ENCODE measurements at regions not wholly inside any gene's neighbourhood (a gene's known extent, or its start where the extent isn't known, plus 50 kb on each side); places are given as distances from the start of the nearest gene placed in this dataset.

GRCh38 chr2:122238006-122238559 is 482.6 kb downstream of the TSN start:
- no peaks in the 10 kb centered on the region for H4K20me1 ChIP-seq (ENCODE audit: low read depth)
- H3K9me3 Mint-ChIP-seq: peaks cover 3% of the 10 kb centered on the region
- no peaks in the 10 kb centered on the region for H3K27me3 ChIP-seq
- no peak for DNase-seq (ENCODE audit: low spot score)
- H3K79me2 ChIP-seq (ENCODE audit: low read depth): no peaks in the 10 kb centered on the region
- H3K9ac ChIP-seq: no peak overlapping the region
- no peak overlapping the region for H3K4me2 ChIP-seq
- H3F3A ChIP-seq (ENCODE audit: low read depth): no peaks in the 10 kb centered on the region
- no peaks in the 10 kb centered on the region for H3K36me3 Mint-ChIP-seq
- H2AFZ ChIP-seq (replicated peaks): no peak overlapping the region
- H3K4me3 Mint-ChIP-seq: no peak overlapping the region
- peaks cover 6% of the 10 kb centered on the region for H3K4me1 Mint-ChIP-seq
- H3K36me3 ChIP-seq: no peaks in the 10 kb centered on the region
- H3K4me1 ChIP-seq: no peaks in the 10 kb centered on the region
- TF ChIP-seq CTCF (IDR thresholded peaks at IDR 0.05) (no peak), EZH2phosphoT487 (IDR thresholded peaks at IDR 0.05) (no peak), EZH2 (IDR thresholded peaks at IDR 0.05) (no peak)
- no peak overlapping the region for H3K27ac Mint-ChIP-seq
- no peak overlapping the region for H3K4me3 ChIP-seq
- peaks cover 12% of the 10 kb centered on the region for H3K27me3 Mint-ChIP-seq (ENCODE audit: insufficient read depth, low read depth)
- no peak overlapping the region for H3K27ac ChIP-seq
- H3K9me3 ChIP-seq (ENCODE audit: low read depth): no peaks in the 10 kb centered on the region

GRCh38 chr2:122239440-122239839 is 484.0 kb downstream of the TSN start:
- H3K27ac ChIP-seq: no peak overlapping the region
- no peaks in the 10 kb centered on the region for H3K9me3 ChIP-seq (ENCODE audit: low read depth)
- Mint-ChIP-seq H3K27ac (no peak overlapping the region), H3K4me1 (peaks cover 7% of the 10 kb centered on the region), H3K36me3 (no peaks in the 10 kb centered on the region), H3K27me3 (ENCODE audit: insufficient read depth, low read depth) (peaks cover 17% of the 10 kb centered on the region), H3K4me3 (no peak overlapping the region), H3K9me3 (peaks cover 3% of the 10 kb centered on the region)
- H3K4me1 ChIP-seq: no peaks in the 10 kb centered on the region
- no peak overlapping the region for H2AFZ ChIP-seq (replicated peaks)
- H3K4me2 ChIP-seq: no peak overlapping the region
- H3K4me3 ChIP-seq: no peak overlapping the region
- no peak for DNase-seq (ENCODE audit: low spot score)
- no peaks in the 10 kb centered on the region for H3K79me2 ChIP-seq (ENCODE audit: low read depth)
- H3K36me3 ChIP-seq: no peaks in the 10 kb centered on the region
- no peaks in the 10 kb centered on the region for H4K20me1 ChIP-seq (ENCODE audit: low read depth)
- H3K9ac ChIP-seq: no peak overlapping the region
- TF ChIP-seq CTCF (IDR thresholded peaks at IDR 0.05) (no peak), EZH2 (IDR thresholded peaks at IDR 0.05) (no peak), EZH2phosphoT487 (IDR thresholded peaks at IDR 0.05) (no peak)
- H3K27me3 ChIP-seq: no peaks in the 10 kb centered on the region
- no peaks in the 10 kb centered on the region for H3F3A ChIP-seq (ENCODE audit: low read depth)

DNA sequence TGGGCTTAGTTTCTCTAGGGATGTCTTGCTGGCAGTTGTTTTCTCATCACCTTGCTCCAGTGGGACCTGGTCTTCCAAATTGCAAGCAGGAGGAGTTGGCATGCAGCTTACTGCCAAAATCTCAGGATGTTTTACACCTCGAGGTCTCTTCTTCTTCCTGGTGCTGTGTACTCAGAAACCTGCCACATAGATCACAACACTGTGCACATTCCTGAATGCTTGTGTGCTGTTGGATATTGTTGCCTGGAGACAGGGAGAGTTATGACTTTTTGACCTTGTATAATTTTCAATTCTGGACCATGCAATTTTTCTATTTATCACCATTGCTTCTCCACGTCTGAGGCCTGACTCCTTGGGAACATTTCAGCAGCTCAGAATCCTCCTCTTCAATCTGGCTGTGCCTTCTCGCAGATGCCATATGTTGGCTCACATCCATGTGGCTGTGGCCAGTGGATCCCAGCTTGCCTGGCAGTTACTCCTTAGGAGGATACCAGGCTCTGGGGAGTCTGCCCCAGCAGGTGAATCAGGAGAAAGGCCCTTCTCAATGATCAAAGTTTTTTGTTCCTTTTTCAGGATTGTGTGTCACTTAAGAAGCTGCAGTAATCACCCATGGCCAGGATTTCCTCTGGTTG is 489.3 kb downstream of the TSN start:
- H3K9me3 ChIP-seq (ENCODE audit: low read depth): no peaks in the 10 kb centered on the region
- H3K27me3 Mint-ChIP-seq (ENCODE audit: insufficient read depth, low read depth): peaks cover 10% of the 10 kb centered on the region
- H3K27ac ChIP-seq: no peak overlapping the region
- peaks cover 3% of the 10 kb centered on the region for H3K9me3 Mint-ChIP-seq
- TF ChIP-seq CTCF (IDR thresholded peaks at IDR 0.05) (no peak), EZH2phosphoT487 (IDR thresholded peaks at IDR 0.05) (no peak), EZH2 (IDR thresholded peaks at IDR 0.05) (no peak)
- H3K4me2 ChIP-seq: no peak overlapping the region
- H3K27ac Mint-ChIP-seq: no peak overlapping the region
- H3K4me3 Mint-ChIP-seq: no peak overlapping the region
- H3K4me1 Mint-ChIP-seq: peaks cover 14% of the 10 kb centered on the region
- no peaks in the 10 kb centered on the region for H3K79me2 ChIP-seq (ENCODE audit: low read depth)
- H3K27me3 ChIP-seq: no peaks in the 10 kb centered on the region
- no peaks in the 10 kb centered on the region for H3F3A ChIP-seq (ENCODE audit: low read depth)
- no peaks in the 10 kb centered on the region for H3K4me1 ChIP-seq
- no peak for DNase-seq (ENCODE audit: low spot score)
- H2AFZ ChIP-seq (replicated peaks): no peak overlapping the region
- H4K20me1 ChIP-seq (ENCODE audit: low read depth): no peaks in the 10 kb centered on the region
- H3K9ac ChIP-seq: no peak overlapping the region
- H3K4me3 ChIP-seq: no peak overlapping the region
- H3K36me3 ChIP-seq: no peaks in the 10 kb centered on the region
- H3K36me3 Mint-ChIP-seq: no peaks in the 10 kb centered on the region

Data from neural progenitor cell (in vitro differentiated cells).